ENCODE measurements at regions not wholly inside any gene's neighbourhood (a gene's known extent, or its start where the extent isn't known, plus 50 kb on each side); places are given as distances from the start of the nearest gene placed in this dataset.

- no peak overlapping the region for H3K9ac ChIP-seq (ENCODE audit: low read depth, low read length)
- no peak overlapping the region for H3K4me3 ChIP-seq (ENCODE audit: low read length)
- peaks cover 2% of the 10 kb centered on the region; the same call in 1 of the 2 replicates for H3K27me3 ChIP-seq (ENCODE audit: insufficient read depth, low read length)
- H3K36me3 ChIP-seq (ENCODE audit: insufficient read depth, low read length) = no peaks in the 10 kb centered on the region
- WGBS = 93% methylated on average over 8 of the region's 8 CpGs
- H3K9me3 ChIP-seq (ENCODE audit: insufficient read depth, low read depth, low read length) = no peaks in the 10 kb centered on the region
- H3K4me1 ChIP-seq (ENCODE audit: insufficient read depth, low read length) = peaks cover 29% of the 10 kb centered on the region
- no peak overlapping the region for H3K27ac ChIP-seq (ENCODE audit: low read depth, low read length)
Observed at GRCh38 chr9:134978272-134978671, 60.6 kb upstream of the FCN1 start.

GRCh38 chr9:134980516-134980915 is 62.8 kb upstream of the FCN1 start:
- H3K36me3 ChIP-seq (ENCODE audit: insufficient read depth, low read length) = no peaks in the 10 kb centered on the region
- H3K4me3 ChIP-seq (ENCODE audit: low read length) = no peak overlapping the region
- no peak overlapping the region for H3K9ac ChIP-seq (ENCODE audit: low read depth, low read length)
- H3K4me1 ChIP-seq (ENCODE audit: insufficient read depth, low read length) = peaks cover 9% of the 10 kb centered on the region; the same call in 1 of the 2 replicates
- no peaks in the 10 kb centered on the region for H3K27me3 ChIP-seq (ENCODE audit: insufficient read depth, low read length)
- no peak overlapping the region for H3K27ac ChIP-seq (ENCODE audit: low read depth, low read length)
- H3K9me3 ChIP-seq (ENCODE audit: insufficient read depth, low read depth, low read length) = no peaks in the 10 kb centered on the region
- 91% methylated on average over 9 of the region's 9 CpGs for WGBS

GRCh38 chr9:134980991-134981390 is 63.3 kb upstream of the FCN1 start:
- Histone ChIP-seq H3K27me3 (ENCODE audit: insufficient read depth, low read length) (no peaks in the 10 kb centered on the region), H3K9ac (ENCODE audit: low read depth, low read length) (no peak overlapping the region), H3K4me1 (ENCODE audit: insufficient read depth, low read length) (peaks cover 4% of the 10 kb centered on the region; the same call in 1 of the 2 replicates), H3K9me3 (ENCODE audit: insufficient read depth, low read depth, low read length) (no peaks in the 10 kb centered on the region), H3K27ac (ENCODE audit: low read depth, low read length) (no peak overlapping the region), H3K36me3 (ENCODE audit: insufficient read depth, low read length) (no peaks in the 10 kb centered on the region), H3K4me3 (ENCODE audit: low read length) (no peak overlapping the region)
- 86% methylated on average over 10 of the region's 10 CpGs for WGBS

- no peaks in the 10 kb centered on the region for H3K27me3 ChIP-seq (ENCODE audit: insufficient read depth, low read length)
- no peaks in the 10 kb centered on the region for H3K9me3 ChIP-seq (ENCODE audit: insufficient read depth, low read depth, low read length)
- 93% methylated on average over 11 of the region's 11 CpGs for WGBS
Observed at GRCh38 chr9:134981829-134982228, 64.1 kb upstream of the FCN1 start.

GRCh38 chr9:134982311-134982710 is 64.6 kb upstream of the FCN1 start:
- Histone ChIP-seq H3K27ac (ENCODE audit: low read depth, low read length) (no peak overlapping the region), H3K9me3 (ENCODE audit: insufficient read depth, low read depth, low read length) (0 out of 2 replicates have a peak, but pooled peaks cover 4% of the 10 kb centered on the region)
- WGBS = 93% methylated on average over 8 of the region's 8 CpGs

More at GRCh38 chr9:134981829-134982228, 64.1 kb upstream of the FCN1 start:
- no peaks in the 10 kb centered on the region for H3K36me3 ChIP-seq (ENCODE audit: insufficient read depth, low read length)
- no peaks in the 10 kb centered on the region for H3K4me1 ChIP-seq (ENCODE audit: insufficient read depth, low read length)
- no peak overlapping the region for H3K27ac ChIP-seq (ENCODE audit: low read depth, low read length)
- H3K4me3 ChIP-seq (ENCODE audit: low read length) = no peak overlapping the region
- H3K9ac ChIP-seq (ENCODE audit: low read depth, low read length) = no peak overlapping the region

GRCh38 chr9:134983074-134983473 is 65.4 kb upstream of the FCN1 start:
- H3K27me3 ChIP-seq (ENCODE audit: insufficient read depth, low read length) = no peaks in the 10 kb centered on the region
- H3K9me3 ChIP-seq (ENCODE audit: insufficient read depth, low read depth, low read length) = 0 out of 2 replicates have a peak, but pooled peaks cover 4% of the 10 kb centered on the region
- no peak overlapping the region for H3K27ac ChIP-seq (ENCODE audit: low read depth, low read length)
- H3K9ac ChIP-seq (ENCODE audit: low read depth, low read length) = no peak overlapping the region
- WGBS = 19% methylated on average over 15 of the region's 15 CpGs
- no peaks in the 10 kb centered on the region for H3K4me1 ChIP-seq (ENCODE audit: insufficient read depth, low read length)
- H3K36me3 ChIP-seq (ENCODE audit: insufficient read depth, low read length) = no peaks in the 10 kb centered on the region
- no peak overlapping the region for H3K4me3 ChIP-seq (ENCODE audit: low read length)

More at GRCh38 chr9:134982311-134982710, 64.6 kb upstream of the FCN1 start:
- H3K27me3 ChIP-seq (ENCODE audit: insufficient read depth, low read length) = no peaks in the 10 kb centered on the region
- H3K4me1 ChIP-seq (ENCODE audit: insufficient read depth, low read length) = no peaks in the 10 kb centered on the region
- no peaks in the 10 kb centered on the region for H3K36me3 ChIP-seq (ENCODE audit: insufficient read depth, low read length)
- no peak overlapping the region for H3K4me3 ChIP-seq (ENCODE audit: low read length)
- no peak overlapping the region for H3K9ac ChIP-seq (ENCODE audit: low read depth, low read length)

- H3K4me3 ChIP-seq (ENCODE audit: low read length) = no peak overlapping the region
- no peak overlapping the region for H3K27ac ChIP-seq (ENCODE audit: low read depth, low read length)
- H3K9ac ChIP-seq (ENCODE audit: low read depth, low read length) = no peak overlapping the region
- no peaks in the 10 kb centered on the region for H3K36me3 ChIP-seq (ENCODE audit: insufficient read depth, low read length)
- 92% methylated on average over 14 of the region's 14 CpGs for WGBS
- H3K4me1 ChIP-seq (ENCODE audit: insufficient read depth, low read length) = no peaks in the 10 kb centered on the region
- 0 out of 2 replicates have a peak, but pooled peaks cover 4% of the 10 kb centered on the region for H3K9me3 ChIP-seq (ENCODE audit: insufficient read depth, low read depth, low read length)
- no peaks in the 10 kb centered on the region for H3K27me3 ChIP-seq (ENCODE audit: insufficient read depth, low read length)
Observed at GRCh38 chr9:134983506-134984371, 66.0 kb upstream of the FCN1 start.

GRCh38 chr9:134984372-134985265 is 66.9 kb upstream of the FCN1 start:
- H3K27ac ChIP-seq (ENCODE audit: low read depth, low read length) = no peak overlapping the region
- H3K36me3 ChIP-seq (ENCODE audit: insufficient read depth, low read length) = no peaks in the 10 kb centered on the region
- no peak overlapping the region for H3K9ac ChIP-seq (ENCODE audit: low read depth, low read length)
- 0 out of 2 replicates have a peak, but pooled peaks cover 4% of the 10 kb centered on the region for H3K9me3 ChIP-seq (ENCODE audit: insufficient read depth, low read depth, low read length)
- H3K27me3 ChIP-seq (ENCODE audit: insufficient read depth, low read length) = no peaks in the 10 kb centered on the region
- no peaks in the 10 kb centered on the region for H3K4me1 ChIP-seq (ENCODE audit: insufficient read depth, low read length)
- no peak overlapping the region for H3K4me3 ChIP-seq (ENCODE audit: low read length)
- 91% methylated on average over 23 of the region's 23 CpGs for WGBS

- no peaks in the 10 kb centered on the region for H3K4me1 ChIP-seq (ENCODE audit: insufficient read depth, low read length)
- H3K27me3 ChIP-seq (ENCODE audit: insufficient read depth, low read length) = no peaks in the 10 kb centered on the region
- no peak overlapping the region for H3K27ac ChIP-seq (ENCODE audit: low read depth, low read length)
- no peak overlapping the region for H3K4me3 ChIP-seq (ENCODE audit: low read length)
- no peaks in the 10 kb centered on the region for H3K36me3 ChIP-seq (ENCODE audit: insufficient read depth, low read length)
- 91% methylated on average over 7 of the region's 7 CpGs for WGBS
- no peak overlapping the region for H3K9ac ChIP-seq (ENCODE audit: low read depth, low read length)
- H3K9me3 ChIP-seq (ENCODE audit: insufficient read depth, low read depth, low read length) = 0 out of 2 replicates have a peak, but pooled peaks cover 4% of the 10 kb centered on the region
Observed at GRCh38 chr9:134985451-134985850, 67.7 kb upstream of the FCN1 start.

- Histone ChIP-seq H3K27me3 (ENCODE audit: insufficient read depth, low read length) (no peaks in the 10 kb centered on the region), H3K27ac (ENCODE audit: low read depth, low read length) (no peak overlapping the region), H3K9me3 (ENCODE audit: insufficient read depth, low read depth, low read length) (0 out of 2 replicates have a peak, but pooled peaks cover 4% of the 10 kb centered on the region), H3K4me1 (ENCODE audit: insufficient read depth, low read length) (no peaks in the 10 kb centered on the region), H3K4me3 (ENCODE audit: low read length) (no peak overlapping the region), H3K9ac (ENCODE audit: low read depth, low read length) (no peak overlapping the region), H3K36me3 (ENCODE audit: insufficient read depth, low read length) (no peaks in the 10 kb centered on the region)
- 89% methylated on average over 1 of the region's 1 CpG for WGBS
Observed at GRCh38 chr9:134986957-134987356, 69.2 kb upstream of the FCN1 start.

- WGBS = 97% methylated on average over 6 of the region's 6 CpGs
Observed at GRCh38 chr9:134987376-134987775, 69.7 kb upstream of the FCN1 start.

More at GRCh38 chr9:134987376-134987775, 69.7 kb upstream of the FCN1 start:
- Histone ChIP-seq H3K4me3 (ENCODE audit: low read length) (no peak overlapping the region), H3K27me3 (ENCODE audit: insufficient read depth, low read length) (no peaks in the 10 kb centered on the region), H3K27ac (ENCODE audit: low read depth, low read length) (no peak overlapping the region), H3K9ac (ENCODE audit: low read depth, low read length) (no peak overlapping the region), H3K36me3 (ENCODE audit: insufficient read depth, low read length) (no peaks in the 10 kb centered on the region), H3K4me1 (ENCODE audit: insufficient read depth, low read length) (no peaks in the 10 kb centered on the region), H3K9me3 (ENCODE audit: insufficient read depth, low read depth, low read length) (0 out of 2 replicates have a peak, but pooled peaks cover 4% of the 10 kb centered on the region)

Data from HUES64 (cell line).